SU-DHL-6 (cell line): ENCODE measurements at regions not wholly inside any gene's neighbourhood (a gene's known extent, or its start where the extent isn't known, plus 50 kb on each side); places are given as distances from the start of the nearest gene placed in this dataset.

Source experiments
- CTCF ChIP-seq: fragments of 200-600 bp; sonication (generic); IDR thresholded peaks from one replicate; pipeline ENCODE4 v1.5.1; 2017; ENCODE audit warnings: antibody characterized with exemption, mild to moderate bottlenecking, low read length, moderate library complexity; ENCODE audit not compliant: insufficient read depth, poor library complexity, severe bottlenecking
- EZH2phosphoT487 ChIP-seq: fragments of 200-600 bp; sonication (generic), shearing (Covaris generic); conservative IDR thresholded peaks from 2 replicates; pipeline ENCODE4 v1.6.1; 2018; ENCODE audit warnings: mild to moderate bottlenecking, antibody characterized with exemption, low read length, moderate library complexity, mixed read lengths

- TF ChIP-seq CTCF, result no peak
- TF ChIP-seq EZH2phosphoT487, result no peak
Measured at GRCh38 chrX:20521222-20521621, 254.5 kb upstream of the RPS6KA3 start.
